IMR-90 (cell line): ENCODE measurements at regions not wholly inside any gene's neighbourhood (a gene's known extent, or its start where the extent isn't known, plus 50 kb on each side); places are given as distances from the start of the nearest gene placed in this dataset.

ENCODE experiments used
- ATAC-seq: fragments of 200-7000 bp; cut with Tn5 transposase; 2 replicates; pipeline ENCODE4 v1.9.1; 2020; ENCODE audit warnings: low read depth, mild to moderate bottlenecking, moderate library complexity
- BruUV-seq: library from RNA; stranded (reverse); fragments of 400-500 nt; replicated peaks from 2 replicates; lab custom pipeline; 2021; lab: Mats Ljungman, UMichigan
- CTCF ChIA-PET: fragments of 300-600 bp; formaldehyde crosslinking; extraction: SDS; loops from one replicate; lab custom pipeline; 2021; ENCODE audit warnings: antibody characterized with exemption; lab: Yijun Ruan, JAX
- POLR2A ChIA-PET: fragments of 300-600 bp; sonication (Branson Sonifier 250); formaldehyde crosslinking; loops from one replicate; lab custom pipeline; 2022; ENCODE audit warnings: antibody characterized with exemption; ENCODE audit not compliant: unreplicated experiment; lab: Charles Lee
- DNase-seq: peaks from one replicate; pipeline ENCODE4 v3.0.0; 2013
- H2AFZ ChIP-seq: replicated peaks from 2 replicates; pipeline ENCODE3; 2013; ENCODE audit warnings: low read length, mild to moderate bottlenecking; ENCODE audit not compliant: poor library complexity
- H2AK5ac ChIP-seq: 2 replicates; pipeline ENCODE4 v1.6.1; 2013; ENCODE audit warnings: low read depth, low read length, inconsistent platforms
- H2AK9ac ChIP-seq: replicated peaks from 2 replicates; pipeline ENCODE3; 2013; ENCODE audit warnings: mild to moderate bottlenecking, low read depth, low read length, moderate library complexity; ENCODE audit not compliant: poor library complexity
- H2BK120ac ChIP-seq: 2 replicates; pipeline ENCODE4 v1.6.1; 2013; ENCODE audit warnings: low read depth, low read length, inconsistent platforms
- H2BK15ac ChIP-seq: 3 replicates; pipeline ENCODE4 v1.6.1; 2013; ENCODE audit warnings: low read depth, low read length, inconsistent platforms
- H2BK20ac ChIP-seq: 2 replicates; pipeline ENCODE4 v1.6.1; 2013; ENCODE audit warnings: low read depth, mild to moderate bottlenecking, inconsistent platforms, low read length, moderate library complexity
- H2BK5ac ChIP-seq: 2 replicates; pipeline ENCODE4 v1.6.1; 2013; ENCODE audit warnings: mild to moderate bottlenecking, low read depth, low read length, inconsistent platforms; ENCODE audit not compliant: poor library complexity, severe bottlenecking
- H3K14ac ChIP-seq: replicated peaks from 2 replicates; pipeline ENCODE4 v1.6.1; 2013; ENCODE audit warnings: low read depth, low read length, inconsistent platforms
- H3K18ac ChIP-seq: 2 replicates; pipeline ENCODE4 v1.6.1; 2013; ENCODE audit warnings: low read depth, low read length, control low read depth
- H3K23ac ChIP-seq: 2 replicates; pipeline ENCODE4 v1.6.1; 2013; ENCODE audit warnings: low read depth, low read length, inconsistent platforms
- H3K27ac ChIP-seq: 2 replicates; pipeline ENCODE4 v1.5.1; 2013; ENCODE audit warnings: mild to moderate bottlenecking, control low read depth, low read length; ENCODE audit not compliant: insufficient read depth
- H3K27me3 ChIP-seq: 2 replicates; pipeline ENCODE4 v1.6.1; 2013; ENCODE audit warnings: low read length; ENCODE audit not compliant: control insufficient read depth, insufficient read depth
- H3K36me3 ChIP-seq: 2 replicates; pipeline ENCODE4 v1.6.1; 2013; ENCODE audit warnings: low read length, mixed read lengths; ENCODE audit not compliant: control insufficient read depth, insufficient read depth
- H3K4ac ChIP-seq: 2 replicates; pipeline ENCODE4 v1.6.1; 2013; ENCODE audit warnings: low read depth, low read length, inconsistent platforms
- H3K4me1 ChIP-seq: 2 replicates; pipeline ENCODE4 v1.6.1; 2013; ENCODE audit warnings: low read length, mixed read lengths; ENCODE audit not compliant: control insufficient read depth, insufficient read depth
- H3K4me2 ChIP-seq: 2 replicates; pipeline ENCODE4 v1.6.1; 2013; ENCODE audit warnings: low read depth, mild to moderate bottlenecking, control low read depth, low read length, moderate library complexity
- H3K4me3 ChIP-seq: 2 replicates; pipeline ENCODE4 v1.5.1; 2013; ENCODE audit warnings: low read depth, mild to moderate bottlenecking, control low read depth, low read length, moderate library complexity; ENCODE audit not compliant: insufficient read depth
- H3K56ac ChIP-seq: 2 replicates; pipeline ENCODE4 v1.6.1; 2013; ENCODE audit warnings: low read length, inconsistent platforms; ENCODE audit not compliant: insufficient read depth; ENCODE audit errors: extremely low read depth
- H3K79me1 ChIP-seq, 2 experiments: 2 replicates each; pipeline ENCODE4 v1.6.1; 2013; ENCODE audit warnings: low read length in 2 of 2, inconsistent platforms in 1 of 2, low read depth in 1 of 2
- H3K9ac ChIP-seq: 2 replicates; pipeline ENCODE4 v1.6.1; 2013; ENCODE audit warnings: low read depth, low read length, control low read depth
- H3K9me1 ChIP-seq: 2 replicates; pipeline ENCODE4 v1.6.1; 2013; ENCODE audit warnings: low read length, inconsistent platforms; ENCODE audit not compliant: insufficient read depth
- H3K9me3 ChIP-seq: 2 replicates; pipeline ENCODE4 v1.6.1; 2013; ENCODE audit warnings: low read length; ENCODE audit not compliant: control insufficient read depth, insufficient read depth
- H4K20me1 ChIP-seq: 2 replicates; pipeline ENCODE4 v1.6.1; 2013; ENCODE audit warnings: low read length, inconsistent platforms; ENCODE audit not compliant: insufficient read depth
- H4K5ac ChIP-seq: 2 replicates; pipeline ENCODE4 v1.6.1; 2013; ENCODE audit warnings: mild to moderate bottlenecking, low read depth, low read length, control low read depth
- H4K8ac ChIP-seq, 2 experiments: 2 replicates each; pipeline ENCODE4 v1.6.1; 2013; ENCODE audit warnings: low read depth in 2 of 2, low read length in 2 of 2, control low read depth in 1 of 2, inconsistent platforms in 1 of 2
- H4K91ac ChIP-seq: 2 replicates; pipeline ENCODE4 v1.6.1; 2013; ENCODE audit warnings: low read depth, low read length, inconsistent platforms; ENCODE audit not compliant: insufficient read depth
- BHLHE40 ChIP-seq: fragments of 150-350 bp; IDR thresholded peaks from 2 replicates; pipeline ENCODE4 v1.6.1; 2016; ENCODE audit warnings: mild to moderate bottlenecking, low read depth, low read length
- CEBPB ChIP-seq: IDR thresholded peaks from 2 replicates; pipeline ENCODE4 v1.6.1; 2012; ENCODE audit warnings: low read depth, low read length, improper control_type of control experiment
- CHD1 ChIP-seq: IDR thresholded peaks from 2 replicates; pipeline ENCODE4 v1.6.1; 2012; ENCODE audit warnings: low read depth, low read length, improper control_type of control experiment
- FOS ChIP-seq: fragments of 150-350 bp; IDR thresholded peaks from 2 replicates; pipeline ENCODE4 v1.6.1; 2016; ENCODE audit warnings: low read depth, low read length
- MAFK ChIP-seq: IDR thresholded peaks from 2 replicates; pipeline ENCODE4 v1.6.1; 2012; ENCODE audit warnings: low read depth, low read length, improper control_type of control experiment
- MAZ ChIP-seq: IDR thresholded peaks from 2 replicates; pipeline ENCODE4 v1.6.1; 2012; ENCODE audit warnings: low read depth, mild to moderate bottlenecking, low read length, improper control_type of control experiment, moderate library complexity, borderline replicate concordance
- MXI1 ChIP-seq: IDR thresholded peaks from 2 replicates; pipeline ENCODE4 v1.6.1; 2012; ENCODE audit warnings: low read depth, mild to moderate bottlenecking, low read length, moderate library complexity, borderline replicate concordance
- NFE2L2 ChIP-seq: fragments of 150-350 bp; IDR thresholded peaks from 2 replicates; pipeline ENCODE4 v1.6.1; 2016; ENCODE audit warnings: low read depth, mild to moderate bottlenecking, low read length
- POLR2A ChIP-seq: IDR thresholded peaks from 2 replicates; pipeline ENCODE4 v1.6.1; 2012; ENCODE audit warnings: mild to moderate bottlenecking, low read depth, low read length
- RAD21 ChIP-seq: IDR thresholded peaks from 2 replicates; pipeline ENCODE4 v1.6.1; 2012; ENCODE audit warnings: low read length, improper control_type of control experiment
- RCOR1 ChIP-seq: IDR thresholded peaks from 2 replicates; pipeline ENCODE4 v1.6.1; 2012; ENCODE audit warnings: mild to moderate bottlenecking, low read length, improper control_type of control experiment; ENCODE audit not compliant: insufficient replicate concordance
- RFX5 ChIP-seq: IDR thresholded peaks from 2 replicates; pipeline ENCODE4 v1.8.0; 2012; ENCODE audit warnings: low read depth, mild to moderate bottlenecking, low read length, moderate library complexity
- SMC3 ChIP-seq: fragments of 150-350 bp; IDR thresholded peaks from 2 replicates; pipeline ENCODE4 v1.6.1; 2016; ENCODE audit warnings: low read depth, mild to moderate bottlenecking, antibody characterized with exemption, low read length, moderate library complexity
- WGBS, 2 experiments: methylation state at CpG; one replicate each; pipeline versions ENCODE4 v1.1.5 to v1.1.7; 2013; ENCODE audit warnings: missing lambda C conversion rate in 2 of 2; ENCODE audit not compliant: insufficient read length in 1 of 2; ENCODE audit errors: extremely low coverage in 2 of 2; 5-methylcytosine and 5-hydroxymethylcytosine counted together
- dilution Hi-C: fragments of 300-500 bp; cut with HindIII; formaldehyde crosslinking; loops from one replicate; pipeline ENCODE4 v1.14.3; 2018; ENCODE audit warnings: low sequenced_read_pairs; ENCODE audit not compliant: unreplicated experiment
- in situ Hi-C: fragments of 300-500 bp; cut with MboI; formaldehyde crosslinking; loops from 3 replicates; pipeline ENCODE4 v1.14.3; 2019; ENCODE audit warnings: low sequenced_read_pairs, inconsistent platforms, mixed read lengths
- intact Hi-C: fragments of 100-400 bp; cut with micrococcal nuclease; formaldehyde crosslinking; loops from 2 replicates; pipeline ENCODE4 v1.10.0; 2022
- TF ChIP-seq, protein P1 (sequence below): fragments of 150-350 bp; IDR thresholded peaks from 2 replicates; pipeline ENCODE4 v1.6.1; 2017; ENCODE audit warnings: mild to moderate bottlenecking, antibody characterized with exemption, low read length, low read depth
- TF ChIP-seq, protein P2 (sequence below): fragments of 150-350 bp; IDR thresholded peaks from 2 replicates; pipeline ENCODE4 v1.6.1; 2016; ENCODE audit warnings: low read depth, mild to moderate bottlenecking, low read length, moderate library complexity, borderline replicate concordance
- TF ChIP-seq, protein P3 (sequence below): conservative IDR thresholded peaks from 2 replicates; pipeline ENCODE4 v1.5.1; 2012; ENCODE audit warnings: mild to moderate bottlenecking, low read depth, low read length, improper control_type of control experiment

DNA sequence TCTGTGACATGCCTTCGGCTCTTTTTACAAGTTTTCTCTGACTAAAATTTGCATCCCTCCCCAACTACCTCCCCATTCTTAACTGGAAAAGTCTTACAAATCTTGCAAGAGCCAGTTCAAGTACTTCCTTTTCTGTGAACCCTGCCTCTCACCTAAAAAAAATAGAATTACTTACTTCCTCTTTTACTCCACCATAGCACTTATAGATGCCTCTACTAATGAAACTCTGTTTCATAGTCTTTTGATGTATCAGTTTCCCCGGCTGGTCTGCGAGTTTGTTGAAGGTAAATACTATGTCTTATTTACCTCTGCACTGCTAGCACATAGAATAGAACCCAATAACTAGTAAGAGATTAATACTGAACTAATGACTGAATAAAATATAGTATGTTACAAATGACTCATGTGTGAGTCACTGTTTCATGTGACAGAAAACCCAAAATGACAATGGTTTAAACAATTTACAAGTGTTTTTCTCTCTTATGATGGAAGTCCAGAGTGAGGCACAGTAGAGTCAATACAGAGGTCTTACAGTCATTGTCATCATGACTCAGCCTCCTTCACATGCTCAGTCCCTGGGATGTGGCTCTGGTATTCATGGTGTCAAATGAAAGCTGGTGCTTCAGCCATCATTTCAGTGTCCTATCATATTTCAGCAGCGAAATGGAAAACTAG lies 393.5 kb downstream of the RSL24D1 start:
- Histone ChIP-seq H3K56ac (no peak overlapping the region), H4K20me1 (no peaks in the 10 kb centered on the region), H4K5ac (no peak overlapping the region), H4K91ac (no peak overlapping the region), H2AFZ (no peak overlapping the region), H3K4ac (no peak overlapping the region), H2BK5ac (no peak overlapping the region), H3K18ac (no peak overlapping the region), H3K9ac (no peak overlapping the region), H3K36me3 (no peaks in the 10 kb centered on the region), H2AK5ac (no peak overlapping the region), H2AK9ac (no peak overlapping the region), H3K79me1 (no peaks in the 10 kb centered on the region), H3K4me2 (no peak overlapping the region), H3K27ac (no peak overlapping the region), H2BK20ac (no peak overlapping the region), H3K27me3 (no peaks in the 10 kb centered on the region), H3K23ac (no peak overlapping the region), H3K4me3 (no peak overlapping the region), H4K8ac (no peak overlapping the region), H3K9me3 (no peaks in the 10 kb centered on the region; the same call in 1 of the 2 replicates), H3K4me1 (no peaks in the 10 kb centered on the region), H3K9me1 (no peaks in the 10 kb centered on the region), H2BK120ac (no peak overlapping the region), H2BK15ac (no peak overlapping the region), H3K14ac (no peak overlapping the region)
- in situ Hi-C loops = loop anchor here (25.0 kb wide), 1 partner anchor 109 kb away; no protein-coding TSS in a partner anchor
- CTCF ChIA-PET = no interaction called here
- DNase-seq = peak; percentile 0
- POLR2A ChIA-PET = no interaction called here
- TF ChIP-seq, protein P1, sequence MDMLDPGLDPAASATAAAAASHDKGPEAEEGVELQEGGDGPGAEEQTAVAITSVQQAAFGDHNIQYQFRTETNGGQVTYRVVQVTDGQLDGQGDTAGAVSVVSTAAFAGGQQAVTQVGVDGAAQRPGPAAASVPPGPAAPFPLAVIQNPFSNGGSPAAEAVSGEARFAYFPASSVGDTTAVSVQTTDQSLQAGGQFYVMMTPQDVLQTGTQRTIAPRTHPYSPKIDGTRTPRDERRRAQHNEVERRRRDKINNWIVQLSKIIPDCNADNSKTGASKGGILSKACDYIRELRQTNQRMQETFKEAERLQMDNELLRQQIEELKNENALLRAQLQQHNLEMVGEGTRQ = no peak
- TF ChIP-seq CEBPB (no peak), FOS (no peak), SMC3 (no peak), RAD21 (no peak), RFX5 (no peak), MAZ (no peak), CHD1 (no peak), POLR2A (no peak), BHLHE40 (no peak), NFE2L2 (no peak), MXI1 (no peak), MAFK (no peak), RCOR1 (no peak)
- TF ChIP-seq, protein P2, sequence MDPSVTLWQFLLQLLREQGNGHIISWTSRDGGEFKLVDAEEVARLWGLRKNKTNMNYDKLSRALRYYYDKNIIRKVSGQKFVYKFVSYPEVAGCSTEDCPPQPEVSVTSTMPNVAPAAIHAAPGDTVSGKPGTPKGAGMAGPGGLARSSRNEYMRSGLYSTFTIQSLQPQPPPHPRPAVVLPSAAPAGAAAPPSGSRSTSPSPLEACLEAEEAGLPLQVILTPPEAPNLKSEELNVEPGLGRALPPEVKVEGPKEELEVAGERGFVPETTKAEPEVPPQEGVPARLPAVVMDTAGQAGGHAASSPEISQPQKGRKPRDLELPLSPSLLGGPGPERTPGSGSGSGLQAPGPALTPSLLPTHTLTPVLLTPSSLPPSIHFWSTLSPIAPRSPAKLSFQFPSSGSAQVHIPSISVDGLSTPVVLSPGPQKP = no peak
- TF ChIP-seq, protein P3, sequence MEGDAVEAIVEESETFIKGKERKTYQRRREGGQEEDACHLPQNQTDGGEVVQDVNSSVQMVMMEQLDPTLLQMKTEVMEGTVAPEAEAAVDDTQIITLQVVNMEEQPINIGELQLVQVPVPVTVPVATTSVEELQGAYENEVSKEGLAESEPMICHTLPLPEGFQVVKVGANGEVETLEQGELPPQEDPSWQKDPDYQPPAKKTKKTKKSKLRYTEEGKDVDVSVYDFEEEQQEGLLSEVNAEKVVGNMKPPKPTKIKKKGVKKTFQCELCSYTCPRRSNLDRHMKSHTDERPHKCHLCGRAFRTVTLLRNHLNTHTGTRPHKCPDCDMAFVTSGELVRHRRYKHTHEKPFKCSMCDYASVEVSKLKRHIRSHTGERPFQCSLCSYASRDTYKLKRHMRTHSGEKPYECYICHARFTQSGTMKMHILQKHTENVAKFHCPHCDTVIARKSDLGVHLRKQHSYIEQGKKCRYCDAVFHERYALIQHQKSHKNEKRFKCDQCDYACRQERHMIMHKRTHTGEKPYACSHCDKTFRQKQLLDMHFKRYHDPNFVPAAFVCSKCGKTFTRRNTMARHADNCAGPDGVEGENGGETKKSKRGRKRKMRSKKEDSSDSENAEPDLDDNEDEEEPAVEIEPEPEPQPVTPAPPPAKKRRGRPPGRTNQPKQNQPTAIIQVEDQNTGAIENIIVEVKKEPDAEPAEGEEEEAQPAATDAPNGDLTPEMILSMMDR = no peak
- dilution Hi-C loops = no loop called here
- BruUV-seq = no TSS peak
- intact Hi-C loops = no loop called here
- WGBS, 2 experiments = no CpG with 5 or more reads among the region's 4 CpGs
- no peak for ATAC-seq
